ENCODE measurements at regions not wholly inside any gene's neighbourhood (a gene's known extent, or its start where the extent isn't known, plus 50 kb on each side); places are given as distances from the start of the nearest gene placed in this dataset.

DNA sequence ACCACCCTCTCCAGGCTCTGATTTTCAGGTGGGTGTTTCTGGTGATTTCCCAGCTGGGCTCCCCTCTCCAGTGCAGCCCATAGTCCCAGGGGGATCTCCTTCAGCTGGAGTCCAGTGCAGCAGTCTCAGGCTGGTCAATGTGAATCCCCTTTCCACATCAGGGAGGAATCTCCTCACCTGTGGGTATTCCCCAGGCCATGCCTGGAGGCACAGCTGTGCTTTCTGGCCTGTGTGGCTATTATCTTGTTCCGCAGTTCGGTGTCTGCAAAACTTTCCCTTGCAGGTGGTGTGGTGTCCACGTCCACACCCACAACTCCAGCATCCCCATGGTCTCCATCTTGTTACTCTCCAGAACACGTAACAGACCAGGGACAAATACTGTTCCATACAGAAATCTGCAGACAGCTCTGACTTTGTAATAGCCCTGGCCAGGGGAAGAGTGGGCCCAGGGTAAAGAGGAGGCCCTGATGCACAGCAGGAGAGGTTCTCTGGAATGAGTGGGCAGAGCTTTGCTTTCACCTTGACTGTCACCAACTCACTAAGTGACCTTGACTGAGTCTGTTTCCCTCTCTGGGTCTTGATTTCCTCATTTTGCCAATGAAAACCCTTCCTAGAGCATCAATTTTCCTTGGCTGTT is 183.2 kb downstream of the CSNK2A3 start:
- no peak for TF ChIP-seq EZH2 (IDR thresholded peaks at IDR 0.05; ENCODE audit: insufficient read depth, poor library complexity, severe bottlenecking)
- no peak for TF ChIP-seq EZH2phosphoT487 (IDR thresholded peaks at IDR 0.05; ENCODE audit: insufficient read depth, low read depth)

DNA sequence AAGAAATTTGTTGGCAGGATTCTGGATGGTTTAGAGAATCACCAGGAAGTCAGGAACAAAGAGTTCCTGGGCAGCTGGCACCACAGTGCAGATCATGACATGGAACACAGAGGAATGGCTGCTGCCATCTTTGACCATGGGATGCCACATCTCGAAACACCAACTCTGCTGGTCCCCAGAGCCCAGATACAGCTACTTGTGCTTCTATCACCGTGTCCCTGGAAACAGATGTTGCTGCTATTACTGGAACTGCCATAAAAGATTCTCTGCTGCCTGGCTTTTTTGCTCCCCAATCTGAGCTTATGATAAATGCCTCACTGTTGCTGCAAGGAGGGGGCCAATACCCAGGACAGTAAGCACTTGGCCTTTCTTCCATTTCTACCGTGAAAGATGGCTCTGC is 185.2 kb downstream of the CSNK2A3 start:
- no peak for TF ChIP-seq EZH2phosphoT487 (IDR thresholded peaks at IDR 0.05; ENCODE audit: insufficient read depth, low read depth)
- TF ChIP-seq EZH2 (IDR thresholded peaks at IDR 0.05; ENCODE audit: insufficient read depth, poor library complexity, severe bottlenecking): no peak
- no peak overlapping the region for H3K4me3 ChIP-seq
- H3K79me2 ChIP-seq (ENCODE audit: insufficient read depth): no peaks in the 10 kb centered on the region
- no peaks in the 10 kb centered on the region for H3K4me1 ChIP-seq (ENCODE audit: insufficient read depth)
- in situ Hi-C loops (cut with MboI): loop anchor here (25.0 kb wide), 1 partner anchor 381 kb away; no protein-coding TSS in a partner anchor
- H3K4me2 ChIP-seq (ENCODE audit: unreplicated experiment): no peak overlapping the region
- H4K20me1 ChIP-seq (ENCODE audit: insufficient read depth): no peaks in the 10 kb centered on the region
- H3K27me3 ChIP-seq (replicated peaks; ENCODE audit: insufficient read depth): peaks cover 28% of the 10 kb centered on the region
- no peak for DNase-seq
- H3K36me3 ChIP-seq (ENCODE audit: low read depth): no peaks in the 10 kb centered on the region
- no peaks in the 10 kb centered on the region for H3F3A ChIP-seq (ENCODE audit: insufficient read depth)
- no peak overlapping the region for H3K27ac ChIP-seq
- H2AFZ ChIP-seq: no peak overlapping the region
- H3K9me3 ChIP-seq (ENCODE audit: low read depth): no peaks in the 10 kb centered on the region
- no peak overlapping the region for H3K9ac ChIP-seq
- 0% methylated on average over 3 of the region's 3 CpGs for WGBS, 2 experiments (ENCODE audit: low coverage in 1 of 2, low lambda C conversion rate in 2 of 2, missing lambda C conversion rate in 2 of 2)
- no peaks in the 10 kb centered on the region for H3K9me2 ChIP-seq (ENCODE audit: insufficient read depth)

More for the DNA sequence above, 183.2 kb downstream of the CSNK2A3 start:
- Histone ChIP-seq H4K20me1 (ENCODE audit: insufficient read depth) (no peaks in the 10 kb centered on the region), H3K27me3 (replicated peaks; ENCODE audit: insufficient read depth) (peaks cover 34% of the 10 kb centered on the region), H3K9me3 (ENCODE audit: low read depth) (no peaks in the 10 kb centered on the region), H3K4me1 (ENCODE audit: insufficient read depth) (no peaks in the 10 kb centered on the region), H3K79me2 (ENCODE audit: insufficient read depth) (no peaks in the 10 kb centered on the region), H3K36me3 (ENCODE audit: low read depth) (no peaks in the 10 kb centered on the region), H3K27ac (no peak overlapping the region), H3K9ac (no peak overlapping the region), H3F3A (ENCODE audit: insufficient read depth) (no peaks in the 10 kb centered on the region), H3K4me3 (no peak overlapping the region), H3K9me2 (ENCODE audit: insufficient read depth) (no peaks in the 10 kb centered on the region), H2AFZ (no peak overlapping the region), H3K4me2 (ENCODE audit: unreplicated experiment) (no peak overlapping the region)
- in situ Hi-C loops (cut with MboI): loop anchor here (25.0 kb wide), 1 partner anchor 383 kb away; no protein-coding TSS in a partner anchor
- WGBS, 2 experiments (ENCODE audit: low coverage in 1 of 2, low lambda C conversion rate in 2 of 2, missing lambda C conversion rate in 2 of 2): 60 to 64% methylated on average over 4 of the region's 4 CpGs
- no peak for DNase-seq

DNA sequence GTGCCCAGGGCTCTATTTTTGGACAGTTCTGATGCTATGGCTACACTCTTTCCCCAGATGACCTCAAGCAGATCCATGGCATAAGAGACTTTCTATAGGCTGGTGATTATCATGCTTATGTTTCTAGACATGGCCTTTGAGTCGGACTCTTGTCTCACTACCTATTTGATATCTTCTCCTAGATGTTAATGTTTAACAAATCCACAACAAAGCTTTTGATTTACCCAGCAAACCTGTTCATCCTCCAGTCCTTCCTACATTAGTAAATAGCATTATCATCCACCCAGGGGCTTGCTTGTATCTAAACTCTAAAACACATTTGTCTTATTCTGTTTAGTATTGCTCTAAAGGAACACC is 188.7 kb downstream of the CSNK2A3 start:
- Histone ChIP-seq H3K9me3 (ENCODE audit: low read depth) (no peaks in the 10 kb centered on the region), H3K36me3 (ENCODE audit: low read depth) (no peaks in the 10 kb centered on the region), H3K27ac (no peak overlapping the region), H3K9ac (no peak overlapping the region), H4K20me1 (ENCODE audit: insufficient read depth) (no peaks in the 10 kb centered on the region), H3K4me2 (ENCODE audit: unreplicated experiment) (no peak overlapping the region), H3F3A (ENCODE audit: insufficient read depth) (no peaks in the 10 kb centered on the region), H3K9me2 (ENCODE audit: insufficient read depth) (no peaks in the 10 kb centered on the region), H3K4me1 (ENCODE audit: insufficient read depth) (no peaks in the 10 kb centered on the region), H3K4me3 (no peak overlapping the region), H3K79me2 (ENCODE audit: insufficient read depth) (no peaks in the 10 kb centered on the region), H3K27me3 (replicated peaks; ENCODE audit: insufficient read depth) (peaks cover 29% of the 10 kb centered on the region), H2AFZ (no peak overlapping the region)
- no peak for DNase-seq
- no peak for TF ChIP-seq EZH2phosphoT487 (IDR thresholded peaks at IDR 0.05; ENCODE audit: insufficient read depth, low read depth)
- TF ChIP-seq EZH2 (IDR thresholded peaks at IDR 0.05; ENCODE audit: insufficient read depth, poor library complexity, severe bottlenecking): no peak
- in situ Hi-C loops (cut with MboI): loop anchor here (25.0 kb wide), 1 partner anchor 377 kb away; no protein-coding TSS in a partner anchor
- WGBS, 2 experiments (ENCODE audit: low coverage in 1 of 2, low lambda C conversion rate in 2 of 2, missing lambda C conversion rate in 2 of 2): 52 to 55% methylated on average over 1 of the region's 1 CpG

DNA sequence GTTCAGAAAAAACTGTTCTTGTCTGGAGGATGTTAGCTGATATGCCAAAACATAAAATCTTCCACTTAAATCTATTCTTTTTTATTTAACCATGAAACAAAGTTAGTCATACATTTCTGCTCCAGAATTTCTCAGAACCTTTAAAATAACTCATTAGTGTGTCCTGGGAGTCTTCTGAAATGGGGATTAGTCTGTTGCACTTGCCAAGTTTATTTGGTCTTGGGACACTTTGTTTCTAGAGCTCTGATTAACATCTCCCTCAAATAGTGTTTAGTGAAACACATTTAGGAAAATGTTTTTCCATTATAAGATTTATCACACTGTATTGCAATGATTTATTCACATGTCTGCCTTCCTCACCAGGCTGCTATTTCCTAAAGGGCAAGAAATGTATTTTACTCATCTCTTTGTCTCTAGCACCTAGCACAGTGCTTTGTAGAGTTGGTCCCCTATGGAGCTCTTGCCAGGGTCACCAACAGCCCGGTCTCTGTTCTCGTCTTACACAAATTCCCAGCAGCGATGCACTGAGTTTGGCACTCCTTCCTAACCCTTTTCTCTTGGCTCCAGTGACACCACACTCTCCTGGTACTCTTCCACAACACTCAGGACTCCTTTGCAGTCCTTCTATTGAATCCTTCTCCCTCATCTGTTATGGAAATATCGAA is 189.2 kb downstream of the CSNK2A3 start:
- no peaks in the 10 kb centered on the region for H3K9me3 ChIP-seq (ENCODE audit: low read depth)
- WGBS, 2 experiments (ENCODE audit: low coverage in 1 of 2, low lambda C conversion rate in 2 of 2, missing lambda C conversion rate in 2 of 2): 0% methylated on average over 4 of the region's 4 CpGs
- H3K79me2 ChIP-seq (ENCODE audit: insufficient read depth): no peaks in the 10 kb centered on the region
- H2AFZ ChIP-seq: no peak overlapping the region
- no peak overlapping the region for H3K27ac ChIP-seq
- in situ Hi-C loops (cut with MboI): loop anchor here (25.0 kb wide), 1 partner anchor 376 kb away; no protein-coding TSS in a partner anchor
- DNase-seq: no peak
- no peaks in the 10 kb centered on the region for H3K9me2 ChIP-seq (ENCODE audit: insufficient read depth)
- peaks cover 25% of the 10 kb centered on the region for H3K27me3 ChIP-seq (replicated peaks; ENCODE audit: insufficient read depth)
- no peaks in the 10 kb centered on the region for H3K4me1 ChIP-seq (ENCODE audit: insufficient read depth)
- no peaks in the 10 kb centered on the region for H3K36me3 ChIP-seq (ENCODE audit: low read depth)
- no peak for TF ChIP-seq EZH2 (IDR thresholded peaks at IDR 0.05; ENCODE audit: insufficient read depth, poor library complexity, severe bottlenecking)
- TF ChIP-seq EZH2phosphoT487 (IDR thresholded peaks at IDR 0.05; ENCODE audit: insufficient read depth, low read depth): no peak
- H3K4me3 ChIP-seq: no peak overlapping the region
- no peak overlapping the region for H3K4me2 ChIP-seq (ENCODE audit: unreplicated experiment)
- H3K9ac ChIP-seq: no peak overlapping the region
- H4K20me1 ChIP-seq (ENCODE audit: insufficient read depth): no peaks in the 10 kb centered on the region
- H3F3A ChIP-seq (ENCODE audit: insufficient read depth): no peaks in the 10 kb centered on the region

Data from GM23248 (cell line).